Right cardiac atrium (tissue), 5 donors: ENCODE measurements at regions not wholly inside any gene's neighbourhood (a gene's known extent, or its start where the extent isn't known, plus 50 kb on each side); places are given as distances from the start of the nearest gene placed in this dataset.

Source experiments
- ATAC-seq, 2 donors: fragments of 200-7000 bp; cut with Tn5 transposase; one replicate each; pipeline versions ENCODE4 v1.8.0 to v1.9.1; 2020; ENCODE audit warnings: moderate library complexity in 2 of 2, mild to moderate bottlenecking in 1 of 2
- DNase-seq, 3 donors: peaks; one replicate each; pipeline ENCODE4 v3.0.0-alpha.2; 2020
- H3K27ac ChIP-seq: one replicate; pipeline ENCODE4 v1.5.1; 2013; ENCODE audit warnings: mild to moderate bottlenecking, low read length, control low read depth, moderate library complexity
- H3K27me3 ChIP-seq: one replicate; pipeline ENCODE4 v1.6.1; 2013; ENCODE audit not compliant: control insufficient read depth, insufficient read depth
- H3K4me1 ChIP-seq: one replicate; pipeline ENCODE4 v1.6.1; 2013; ENCODE audit warnings: low read length; ENCODE audit not compliant: control insufficient read depth, insufficient read depth
- H3K4me3 ChIP-seq: one replicate; pipeline ENCODE4 v1.5.1; 2013; ENCODE audit warnings: low read length, control low read depth
- H3K9me3 ChIP-seq: one replicate; pipeline ENCODE4 v1.6.1; 2013; ENCODE audit warnings: low read length; ENCODE audit not compliant: control insufficient read depth
- WGBS: extraction: QIAGEN DNeasy Blood & Tissue Kit; methylation state at CpG from one replicate; pipeline ENCODE4 v1.1.7; 2013; 5-methylcytosine and 5-hydroxymethylcytosine counted together
- intact Hi-C, 4 donors: fragments of 100-400 bp; cut with DNase I; formaldehyde crosslinking; loops; one replicate each; pipeline versions ENCODE4 v1.11.0 to v1.14.0; 2022 to 2023
- donor health status: healthy with polysubstance abuse.
- donor health status: DM: no; HTN: yes; CAD: no.
- donor health status: DM: no; HTN: no; CAD: no.
- donor health status: DM: no; HTN: yes; CAD: no; lungs with severe emphysema.
- donor health status: DM: yes; HTN: yes; CAD: no.

DNA sequence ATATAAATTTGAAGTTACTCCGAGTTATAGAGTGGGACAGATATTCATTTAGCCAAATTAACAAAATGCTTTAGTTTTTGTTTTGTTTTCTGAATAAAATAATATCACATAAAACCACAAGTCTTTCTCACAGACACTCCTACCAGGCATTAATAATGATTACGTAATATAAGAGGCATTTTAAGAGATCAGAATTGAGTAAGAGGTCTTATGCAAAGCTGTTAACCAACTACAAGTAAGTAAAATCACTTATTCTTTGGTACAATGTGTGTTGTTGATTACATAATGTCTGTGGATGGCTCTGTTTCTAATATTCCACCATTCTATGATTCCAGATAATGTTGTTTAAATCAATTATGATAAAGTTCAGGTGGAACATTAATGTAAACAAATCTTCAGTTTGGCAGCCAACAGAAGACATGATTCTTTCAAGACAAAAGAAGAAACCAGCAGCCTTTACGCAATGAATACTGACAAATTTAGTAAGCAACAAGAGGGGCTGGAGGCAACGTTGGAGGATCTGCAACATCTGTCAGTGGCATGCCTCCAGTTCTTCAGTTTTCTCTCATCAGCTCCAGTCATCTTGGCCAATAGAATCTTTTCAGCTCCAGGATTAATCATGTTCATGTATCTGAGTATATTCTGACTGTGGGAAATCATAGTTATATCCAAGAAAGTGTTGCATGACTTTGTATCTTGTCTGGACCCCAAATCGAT lies 403.8 kb downstream of the SLITRK5 start:
- H3K27ac ChIP-seq: no peak overlapping the region
- H3K9me3 ChIP-seq: no peaks in the 10 kb centered on the region
- H3K27me3 ChIP-seq: no peaks in the 10 kb centered on the region
- ATAC-seq (no peak), DNase-seq (no peak)
- intact Hi-C loops: no loop called here
- 62% methylated on average over 5 of the region's 5 CpGs for WGBS
- H3K4me3 ChIP-seq: no peak overlapping the region
- no peaks in the 10 kb centered on the region for H3K4me1 ChIP-seq

- intact Hi-C loops: no loop called here
- H3K27ac ChIP-seq: no peak overlapping the region
- DNase-seq: no peak
- no peak for ATAC-seq
- no peaks in the 10 kb centered on the region for H3K4me1 ChIP-seq
- no peaks in the 10 kb centered on the region for H3K9me3 ChIP-seq
- no peak overlapping the region for H3K4me3 ChIP-seq
- H3K27me3 ChIP-seq: no peaks in the 10 kb centered on the region
These were observed 413.9 kb downstream of the SLITRK5 start for GRCh38 chr13:88085036-88085435.

DNA sequence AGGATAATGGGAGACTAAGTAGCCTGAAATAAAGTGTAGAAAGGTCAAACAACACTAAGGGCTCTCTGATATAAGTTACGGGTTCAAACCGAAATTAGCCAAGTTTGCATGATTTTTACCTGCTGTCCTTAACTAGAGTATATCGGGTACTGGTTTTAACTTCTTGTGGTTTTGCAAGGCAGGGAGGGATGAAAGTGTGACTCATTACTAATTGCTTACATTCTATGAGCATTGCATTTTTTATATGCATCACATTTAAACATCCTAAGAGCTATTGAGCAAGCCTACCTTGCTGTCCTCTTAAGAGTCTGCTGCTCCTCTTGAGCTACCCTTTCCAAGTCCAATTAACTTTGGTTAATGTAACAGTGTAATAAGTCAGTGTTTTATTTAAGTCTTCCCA lies 415.4 kb downstream of the SLITRK5 start:
- Histone ChIP-seq H3K27me3 (no peaks in the 10 kb centered on the region), H3K4me1 (no peaks in the 10 kb centered on the region), H3K9me3 (no peaks in the 10 kb centered on the region), H3K27ac (no peak overlapping the region), H3K4me3 (no peak overlapping the region)
- ATAC-seq (no peak), DNase-seq (no peak)
- intact Hi-C loops: no loop called here
- 91% methylated on average over 3 of the region's 3 CpGs for WGBS

DNA sequence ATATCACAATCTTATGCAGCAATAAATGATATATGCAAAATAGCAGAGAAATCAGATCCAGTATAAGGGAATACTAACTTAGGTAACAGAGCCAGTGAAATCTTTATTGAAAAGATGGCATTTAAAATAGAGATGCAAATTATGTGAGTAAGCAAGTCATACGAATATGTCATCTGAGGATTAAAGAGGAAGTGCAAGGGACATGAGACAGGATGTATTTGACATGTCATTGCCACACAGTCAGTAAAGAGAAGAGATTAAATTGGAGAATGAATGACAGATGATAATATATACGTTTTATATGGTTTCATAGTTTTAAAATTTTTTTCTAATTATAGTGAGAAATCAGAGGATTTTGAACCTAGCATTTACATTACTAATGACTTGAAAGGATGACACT lies 426.4 kb downstream of the SLITRK5 start:
- no peak for ATAC-seq
- no peak for DNase-seq
- WGBS: 7% methylated on average over 2 of the region's 2 CpGs
- Histone ChIP-seq H3K9me3 (no peaks in the 10 kb centered on the region), H3K4me3 (no peak overlapping the region), H3K4me1 (no peaks in the 10 kb centered on the region), H3K27ac (no peak overlapping the region), H3K27me3 (no peaks in the 10 kb centered on the region)
- intact Hi-C loops: no loop called here

DNA sequence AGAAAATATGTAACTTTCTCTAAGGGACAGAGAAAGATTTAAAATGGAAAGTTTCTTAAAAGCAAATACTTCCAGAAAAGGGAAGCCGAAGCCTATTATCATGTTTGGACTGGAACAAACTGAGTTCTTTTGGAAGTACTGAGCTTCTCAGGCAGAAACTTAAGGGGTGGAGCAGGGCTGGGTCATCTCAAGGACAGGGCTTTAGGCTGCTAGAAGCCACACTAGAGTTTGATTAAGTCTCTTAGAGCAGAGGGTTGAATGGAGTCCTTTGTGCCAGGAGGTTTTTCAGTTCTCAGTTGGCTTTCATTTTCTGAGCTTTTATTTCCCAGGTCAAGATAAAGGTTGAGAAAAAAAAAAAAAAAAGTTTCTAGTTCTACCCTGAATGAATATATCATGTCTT lies 432.7 kb downstream of the SLITRK5 start:
- peak in 1 of 3 donors; percentile 45 for DNase-seq
- H3K27me3 ChIP-seq: no peaks in the 10 kb centered on the region
- ATAC-seq: peak in 1 of 2 donors; percentile 91
- H3K27ac ChIP-seq: no peak overlapping the region
- no peak overlapping the region for H3K4me3 ChIP-seq
- intact Hi-C loops: no loop called here
- H3K9me3 ChIP-seq: no peaks in the 10 kb centered on the region
- no peaks in the 10 kb centered on the region for H3K4me1 ChIP-seq
- WGBS: 46% methylated on average over 1 of the region's 1 CpG

GRCh38 chr13:88104576-88104975 lies 433.4 kb downstream of the SLITRK5 start:
- ATAC-seq: no peak
- Histone ChIP-seq H3K9me3 (no peaks in the 10 kb centered on the region), H3K27ac (no peak overlapping the region), H3K4me3 (no peak overlapping the region), H3K27me3 (no peaks in the 10 kb centered on the region), H3K4me1 (no peaks in the 10 kb centered on the region)
- DNase-seq: no peak
- intact Hi-C loops: no loop called here
- 96% methylated on average over 1 of the region's 1 CpG for WGBS

DNA sequence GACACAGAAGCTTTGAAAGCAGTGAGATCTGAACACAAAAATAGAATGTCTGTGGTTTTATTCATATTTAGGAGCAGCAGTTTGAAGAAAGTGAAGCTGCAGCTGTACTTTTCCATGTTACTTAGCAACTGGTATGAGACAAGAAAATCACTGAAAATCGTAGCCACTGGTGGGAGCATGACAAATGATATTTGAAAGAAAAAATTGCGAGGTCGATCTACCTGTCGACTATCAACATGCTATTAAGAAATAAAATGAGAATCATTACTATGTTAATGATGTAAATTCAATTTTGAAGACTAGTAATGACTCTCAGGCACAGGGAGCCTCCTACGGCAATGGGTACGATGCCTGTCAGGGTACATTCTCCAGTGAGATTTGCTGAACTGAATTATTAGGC lies 436.4 kb downstream of the SLITRK5 start:
- H3K27ac ChIP-seq: no peak overlapping the region
- H3K4me1 ChIP-seq: no peaks in the 10 kb centered on the region
- DNase-seq (no peak), ATAC-seq (no peak)
- intact Hi-C loops: no loop called here
- 85% methylated on average over 6 of the region's 6 CpGs for WGBS
- no peaks in the 10 kb centered on the region for H3K27me3 ChIP-seq
- H3K9me3 ChIP-seq: no peaks in the 10 kb centered on the region
- no peak overlapping the region for H3K4me3 ChIP-seq

GRCh38 chr13:88112526-88112925 lies 441.4 kb downstream of the SLITRK5 start:
- ATAC-seq (no peak), DNase-seq (no peak)
- no peak overlapping the region for H3K4me3 ChIP-seq
- H3K27me3 ChIP-seq: no peaks in the 10 kb centered on the region
- intact Hi-C loops: no loop called here
- no peaks in the 10 kb centered on the region for H3K4me1 ChIP-seq
- no peak overlapping the region for H3K27ac ChIP-seq
- 41% methylated on average over 3 of the region's 3 CpGs for WGBS
- no peaks in the 10 kb centered on the region for H3K9me3 ChIP-seq

DNA sequence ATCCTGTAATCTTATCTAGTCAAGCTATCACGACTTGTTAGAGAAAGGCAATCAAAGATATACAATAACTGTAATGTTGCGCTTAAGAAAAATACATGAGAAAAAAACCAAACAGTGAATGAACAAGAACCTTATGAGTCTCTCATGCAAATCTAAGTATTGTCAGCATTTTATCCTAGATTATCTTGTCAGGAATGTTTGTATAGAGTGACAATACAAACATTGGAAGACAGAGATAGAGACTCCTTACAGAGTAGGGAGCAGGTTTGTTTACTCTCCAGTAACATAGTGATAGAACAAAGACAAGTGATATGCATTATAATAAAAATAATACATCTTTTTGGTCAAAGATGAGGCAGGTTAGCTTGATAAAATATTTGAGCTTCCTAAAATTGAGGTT lies 444.8 kb downstream of the SLITRK5 start:
- no peak overlapping the region for H3K27ac ChIP-seq
- intact Hi-C loops: no loop called here
- no peaks in the 10 kb centered on the region for H3K27me3 ChIP-seq
- ATAC-seq (no peak), DNase-seq (no peak)
- H3K9me3 ChIP-seq: no peaks in the 10 kb centered on the region
- no peak overlapping the region for H3K4me3 ChIP-seq
- 65% methylated on average over 2 of the region's 2 CpGs for WGBS
- H3K4me1 ChIP-seq: no peaks in the 10 kb centered on the region

- DNase-seq (no peak), ATAC-seq (no peak)
- Histone ChIP-seq H3K9me3 (no peaks in the 10 kb centered on the region), H3K4me1 (no peaks in the 10 kb centered on the region), H3K27ac (no peak overlapping the region), H3K27me3 (no peaks in the 10 kb centered on the region), H3K4me3 (no peak overlapping the region)
- intact Hi-C loops: no loop called here
- 85% methylated on average over 3 of the region's 3 CpGs for WGBS
These were observed 447.8 kb downstream of the SLITRK5 start for GRCh38 chr13:88118952-88119351.

DNA sequence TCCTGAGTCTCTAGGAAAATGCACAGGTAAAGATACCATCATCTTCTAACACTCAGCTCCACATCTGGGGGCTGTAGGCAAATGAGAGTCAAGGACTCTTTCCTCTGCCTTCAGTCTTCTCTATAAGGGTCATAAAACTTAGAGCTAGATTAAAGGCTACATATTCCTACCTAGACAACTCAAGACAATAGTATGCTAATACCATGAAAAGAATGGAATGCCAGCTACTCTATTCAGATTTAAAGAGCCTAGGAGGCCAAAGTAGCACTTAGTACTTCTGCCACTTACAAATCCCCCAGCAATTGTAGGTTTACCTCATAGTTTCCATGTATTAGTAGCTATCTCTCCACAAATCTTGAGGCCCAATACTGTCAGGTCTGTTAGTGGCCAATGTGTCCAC lies 453.0 kb downstream of the SLITRK5 start:
- no peak for DNase-seq
- H3K27ac ChIP-seq: no peak overlapping the region
- H3K27me3 ChIP-seq: no peaks in the 10 kb centered on the region
- no peak for ATAC-seq
- no peak overlapping the region for H3K4me3 ChIP-seq
- H3K4me1 ChIP-seq: no peaks in the 10 kb centered on the region
- intact Hi-C loops: no loop called here
- H3K9me3 ChIP-seq: no peaks in the 10 kb centered on the region

- H3K9me3 ChIP-seq: no peaks in the 10 kb centered on the region
- 80% methylated on average over 3 of the region's 3 CpGs for WGBS
- H3K27me3 ChIP-seq: no peaks in the 10 kb centered on the region
- no peak overlapping the region for H3K4me3 ChIP-seq
- no peak overlapping the region for H3K27ac ChIP-seq
- ATAC-seq (no peak), DNase-seq (no peak)
- H3K4me1 ChIP-seq: no peaks in the 10 kb centered on the region
- intact Hi-C loops: no loop called here
These were observed 453.9 kb downstream of the SLITRK5 start for GRCh38 chr13:88125055-88125454.
